ENCODE measurements at regions not wholly inside any gene's neighbourhood (a gene's known extent, or its start where the extent isn't known, plus 50 kb on each side); places are given as distances from the start of the nearest gene placed in this dataset.

GRCh38 chr5:89292487-89292886 is 409.5 kb upstream of the MEF2C start:
- no peaks in the 10 kb centered on the region for H3K27me3 ChIP-seq (ENCODE audit: insufficient read depth, poor library complexity, severe bottlenecking)
- H3K27ac ChIP-seq (replicated peaks) = no peak overlapping the region
- TF ChIP-seq SPI1 (IDR thresholded peaks at IDR 0.05; ENCODE audit: borderline replicate concordance, low read depth) (no peak), POLR2AphosphoS5 (IDR thresholded peaks at IDR 0.05; ENCODE audit: low read depth) (no peak), GABPA (IDR thresholded peaks at IDR 0.05; ENCODE audit: low read depth) (no peak), CTCF (IDR thresholded peaks at IDR 0.05; ENCODE audit: insufficient read depth, low read length) (no peak), REST (IDR thresholded peaks at IDR 0.05; ENCODE audit: insufficient replicate concordance, low read depth) (no peak)
- no peak for DNase-seq (ENCODE audit: low read depth in 1 of 2, low spot score in 1 of 2)
- no peak overlapping the region for H3K4me3 ChIP-seq (replicated peaks; ENCODE audit: insufficient read depth, low read length)

GRCh38 chr5:89289604-89290003 is 406.6 kb upstream of the MEF2C start:
- TF ChIP-seq GABPA (IDR thresholded peaks at IDR 0.05; ENCODE audit: low read depth) = no peak
- TF ChIP-seq CTCF (IDR thresholded peaks at IDR 0.05; ENCODE audit: insufficient read depth, low read length) = no peak
- TF ChIP-seq REST (IDR thresholded peaks at IDR 0.05; ENCODE audit: insufficient replicate concordance, low read depth) = no peak
- TF ChIP-seq POLR2AphosphoS5 (IDR thresholded peaks at IDR 0.05; ENCODE audit: low read depth) = no peak
- no peak for TF ChIP-seq SPI1 (IDR thresholded peaks at IDR 0.05; ENCODE audit: borderline replicate concordance, low read depth)
- DNase-seq (ENCODE audit: low read depth in 1 of 2, low spot score in 1 of 2) = no peak
- Histone ChIP-seq H3K27me3 (ENCODE audit: insufficient read depth, poor library complexity, severe bottlenecking) (no peaks in the 10 kb centered on the region), H3K27ac (replicated peaks) (no peak overlapping the region), H3K4me3 (replicated peaks; ENCODE audit: insufficient read depth, low read length) (no peak overlapping the region)

- H3K4me3 ChIP-seq (replicated peaks; ENCODE audit: insufficient read depth, low read length) = no peak overlapping the region
- H3K27me3 ChIP-seq (ENCODE audit: insufficient read depth, poor library complexity, severe bottlenecking) = no peaks in the 10 kb centered on the region
- TF ChIP-seq REST (IDR thresholded peaks at IDR 0.05; ENCODE audit: insufficient replicate concordance, low read depth) (no peak), GABPA (IDR thresholded peaks at IDR 0.05; ENCODE audit: low read depth) (no peak), SPI1 (IDR thresholded peaks at IDR 0.05; ENCODE audit: borderline replicate concordance, low read depth) (no peak), CTCF (IDR thresholded peaks at IDR 0.05; ENCODE audit: insufficient read depth, low read length) (no peak), POLR2AphosphoS5 (IDR thresholded peaks at IDR 0.05; ENCODE audit: low read depth) (no peak)
- no peak overlapping the region for H3K27ac ChIP-seq (replicated peaks)
- DNase-seq (ENCODE audit: low read depth in 1 of 2, low spot score in 1 of 2) = no peak
Measured at GRCh38 chr5:89287964-89288363, 405.0 kb upstream of the MEF2C start.
